Fibroblast of the aortic adventitia (primary cell): ENCODE measurements at regions not wholly inside any gene's neighbourhood (a gene's known extent, or its start where the extent isn't known, plus 50 kb on each side); places are given as distances from the start of the nearest gene placed in this dataset.
"Not testable (repeated sequence)": the region's sequence is repeated elsewhere in the genome, so short reads cannot be mapped to it uniquely, and the experiment has no call there.

ENCODE experiments used
- DNase-seq: peaks from one replicate; pipeline ENCODE4 v3.0.0-alpha.2; 2010; ENCODE audit warnings: low read depth
- H3K4me3 ChIP-seq: 2 replicates; pipeline ENCODE4 v1.5.1; 2011; ENCODE audit warnings: low read depth, mild to moderate bottlenecking, control low read depth, low read length, moderate library complexity
- CTCF ChIP-seq: IDR thresholded peaks from 2 replicates; pipeline ENCODE4 v1.5.1; 2011; ENCODE audit warnings: mild to moderate bottlenecking, low read length, control low read depth, inconsistent platforms; ENCODE audit not compliant: insufficient read depth

GRCh38 chr7:39855325-39855674, 94.8 kb upstream of the CDK13 start:
- no peak for DNase-seq
- no peak for TF ChIP-seq CTCF
- peak overlapping the region; percentile 32 for H3K4me3 ChIP-seq

GRCh38 chr7:39863675-39864322, 86.3 kb upstream of the CDK13 start:
- not testable (repeated sequence) for H3K4me3 ChIP-seq, DNase-seq

GRCh38 chr7:39869888-39870522, 80.1 kb upstream of the CDK13 start:
- DNase-seq, H3K4me3 ChIP-seq: not testable (repeated sequence)

GRCh38 chr7:39871610-39872009, 78.4 kb upstream of the CDK13 start:
- DNase-seq: not testable (repeated sequence)

GRCh38 chr7:39880556-39880955, 69.5 kb upstream of the CDK13 start:
- no peak for TF ChIP-seq CTCF
- no peak overlapping the region for H3K4me3 ChIP-seq
- peak; percentile 66 for DNase-seq

More at GRCh38 chr7:39871610-39872009, 78.4 kb upstream of the CDK13 start:
- not testable (repeated sequence) for H3K4me3 ChIP-seq

- H3K4me3 ChIP-seq: no peak overlapping the region
- DNase-seq: no peak
- no peak for TF ChIP-seq CTCF
These were observed 67.8 kb upstream of the CDK13 start for GRCh38 chr7:39882148-39882784.

GRCh38 chr7:39883812-39884390, 66.2 kb upstream of the CDK13 start:
- DNase-seq: no peak
- no peak overlapping the region for H3K4me3 ChIP-seq
- TF ChIP-seq CTCF: no peak

GRCh38 chr7:39888171-39888853, 61.7 kb upstream of the CDK13 start:
- no peak for TF ChIP-seq CTCF
- DNase-seq: no peak
- H3K4me3 ChIP-seq: no peak overlapping the region
